ENCODE measurements at regions not wholly inside any gene's neighbourhood (a gene's known extent, or its start where the extent isn't known, plus 50 kb on each side); places are given as distances from the start of the nearest gene placed in this dataset.

- TF ChIP-seq ZFX (IDR thresholded peaks at IDR 0.05) (no peak), CTCF (conservative IDR thresholded peaks at IDR 0.05) (no peak)
- H3K27ac ChIP-seq, result no peak overlapping the region
Observed at GRCh38 chr18:34640276-34640675, 69.8 kb upstream of the DTNA start.

GRCh38 chr18:34643989-34644388 is 66.1 kb upstream of the DTNA start:
- no peak overlapping the region for H3K27ac ChIP-seq
- TF ChIP-seq ZFX (IDR thresholded peaks at IDR 0.05) (no peak), CTCF (conservative IDR thresholded peaks at IDR 0.05) (no peak)

GRCh38 chr18:34647251-34647650 is 62.8 kb upstream of the DTNA start:
- no peak overlapping the region for H3K27ac ChIP-seq
- 0 out of 2 replicates have a peak, but pooled peaks have one; percentile 2 for TF ChIP-seq CTCF (conservative IDR thresholded peaks at IDR 0.05)
- no peak for TF ChIP-seq ZFX (IDR thresholded peaks at IDR 0.05)

- no peak overlapping the region for H3K27ac ChIP-seq
Observed at GRCh38 chr18:34648269-34648985, 61.7 kb upstream of the DTNA start.

GRCh38 chr18:34649080-34649479 is 61.0 kb upstream of the DTNA start:
- TF ChIP-seq CTCF (conservative IDR thresholded peaks at IDR 0.05), result no peak
- H3K27ac ChIP-seq, result no peak overlapping the region

More at GRCh38 chr18:34648269-34648985, 61.7 kb upstream of the DTNA start:
- no peak for TF ChIP-seq ZFX (IDR thresholded peaks at IDR 0.05)
- TF ChIP-seq CTCF (conservative IDR thresholded peaks at IDR 0.05), result no peak

GRCh38 chr18:34650121-34650545 is 60.0 kb upstream of the DTNA start:
- no peak overlapping the region for H3K27ac ChIP-seq
- no peak for TF ChIP-seq ZFX (IDR thresholded peaks at IDR 0.05)
- no peak for TF ChIP-seq CTCF (conservative IDR thresholded peaks at IDR 0.05)

GRCh38 chr18:34651586-34652369 is 58.3 kb upstream of the DTNA start:
- no peak for TF ChIP-seq ZFX (IDR thresholded peaks at IDR 0.05)
- TF ChIP-seq CTCF (conservative IDR thresholded peaks at IDR 0.05), result no peak
- H3K27ac ChIP-seq, result no peak overlapping the region

Measured in C4-2B (cell line).